GM18909 (cell line): ENCODE measurements at regions not wholly inside any gene's neighbourhood (a gene's known extent, or its start where the extent isn't known, plus 50 kb on each side); places are given as distances from the start of the nearest gene placed in this dataset.
"Not testable (repeated sequence)": the region's sequence is repeated elsewhere in the genome, so short reads cannot be mapped to it uniquely, and the experiment has no call there.

Source experiments
- ATAC-seq: cut with Tn5 transposase; IDR thresholded peaks from one replicate; pipeline ENCODE4 v1.9.1; 2021; ENCODE audit warnings: mild to moderate bottlenecking; ENCODE audit not compliant: unreplicated experiment, poor library complexity

- ATAC-seq: peak; percentile 77
Measured at GRCh38 chr1:200258447-200259375, 151.1 kb downstream of the ZNF281 start.

GRCh38 chr1:200257235-200257634 lies 152.6 kb downstream of the ZNF281 start:
- no peak for ATAC-seq

- not testable (repeated sequence) for ATAC-seq
Measured at GRCh38 chr1:200254602-200255001, 155.2 kb downstream of the ZNF281 start.

GRCh38 chr1:200253774-200254495 lies 155.9 kb downstream of the ZNF281 start:
- no peak for ATAC-seq

- ATAC-seq: no peak
Measured at GRCh38 chr1:200252531-200252930, 157.3 kb downstream of the ZNF281 start.

- no peak for ATAC-seq
Measured at GRCh38 chr1:200250469-200250868, 159.4 kb downstream of the ZNF281 start.

GRCh38 chr1:200248541-200248940 lies 161.3 kb downstream of the ZNF281 start:
- no peak for ATAC-seq

- ATAC-seq: no peak
Measured at GRCh38 chr1:200247518-200247917, 162.3 kb downstream of the ZNF281 start.

- ATAC-seq: no peak
Measured at GRCh38 chr1:200245473-200245872, 164.4 kb downstream of the ZNF281 start.

- ATAC-seq: no peak
Measured at GRCh38 chr1:200243042-200243437, 166.8 kb downstream of the ZNF281 start.

GRCh38 chr1:200242110-200243041 lies 167.5 kb downstream of the ZNF281 start:
- no peak for ATAC-seq

- ATAC-seq: no peak
Measured at GRCh38 chr1:200240656-200241055, 169.2 kb downstream of the ZNF281 start.

GRCh38 chr1:200238311-200238710 lies 171.5 kb downstream of the ZNF281 start:
- no peak for ATAC-seq

GRCh38 chr1:200237066-200237465 lies 172.8 kb downstream of the ZNF281 start:
- ATAC-seq: no peak

GRCh38 chr1:200234938-200235337 lies 174.9 kb downstream of the ZNF281 start:
- ATAC-seq: no peak

GRCh38 chr1:200233393-200233792 lies 176.4 kb downstream of the ZNF281 start:
- no peak for ATAC-seq

- ATAC-seq: no peak
Measured at GRCh38 chr1:200231787-200232231, 178.0 kb downstream of the ZNF281 start.

- no peak for ATAC-seq
Measured at GRCh38 chr1:200230671-200231070, 179.2 kb downstream of the ZNF281 start.

- ATAC-seq: no peak
Measured at GRCh38 chr1:200228486-200228885, 181.3 kb downstream of the ZNF281 start.

GRCh38 chr1:200228081-200228480 lies 181.8 kb downstream of the ZNF281 start:
- ATAC-seq: no peak
